ENCODE measurements at regions not wholly inside any gene's neighbourhood (a gene's known extent, or its start where the extent isn't known, plus 50 kb on each side); places are given as distances from the start of the nearest gene placed in this dataset.

- H2BK120ac ChIP-seq (ENCODE audit: low read depth, low read length) = no peak overlapping the region
- no peak overlapping the region for H3K27ac ChIP-seq (ENCODE audit: insufficient read depth, low read length)
- H2BK5ac ChIP-seq (ENCODE audit: low read depth, low read length, poor library complexity, severe bottlenecking) = no peak overlapping the region
- no peaks in the 10 kb centered on the region for H3K4me1 ChIP-seq (ENCODE audit: control insufficient read depth, insufficient read depth, low read length)
- no peak overlapping the region for H2AFZ ChIP-seq (replicated peaks; ENCODE audit: low read length, poor library complexity)
- CTCF ChIA-PET = no interaction called here
- no TSS peak for BruUV-seq (replicated peaks)
- H3K79me1 ChIP-seq (ENCODE audit: low read depth in 1 of 2, low read length in 2 of 2) = no peaks in the 10 kb centered on the region
- no peak overlapping the region for H2AK9ac ChIP-seq (replicated peaks; ENCODE audit: low read depth, low read length, poor library complexity)
- H3K9ac ChIP-seq (ENCODE audit: low read depth, low read length) = no peak overlapping the region
- ATAC-seq (ENCODE audit: low read depth) (no peak), DNase-seq (no peak)
- no peak overlapping the region for H3K56ac ChIP-seq (ENCODE audit: extremely low read depth, insufficient read depth, low read length)
- H3K36me3 ChIP-seq (ENCODE audit: control insufficient read depth, insufficient read depth, low read length) = no peaks in the 10 kb centered on the region
- no peaks in the 10 kb centered on the region for H3K9me3 ChIP-seq (ENCODE audit: control insufficient read depth, insufficient read depth, low read length)
- no peak overlapping the region for H3K4me2 ChIP-seq (ENCODE audit: low read depth, low read length)
- in situ Hi-C loops (cut with MboI; ENCODE audit: low sequenced_read_pairs) (no loop called here), dilution Hi-C loops (cut with HindIII; ENCODE audit: low sequenced_read_pairs, unreplicated experiment) (no loop called here), intact Hi-C loops (cut with micrococcal nuclease) (no loop called here)
- H4K20me1 ChIP-seq (ENCODE audit: insufficient read depth, low read length) = no peaks in the 10 kb centered on the region
- no peak overlapping the region for H2BK15ac ChIP-seq (ENCODE audit: low read depth, low read length)
- no peak overlapping the region for H3K4me3 ChIP-seq (ENCODE audit: insufficient read depth, low read depth, low read length)
- H3K4ac ChIP-seq (ENCODE audit: low read depth, low read length) = no peak overlapping the region
- H3K14ac ChIP-seq (replicated peaks; ENCODE audit: low read depth, low read length) = no peak overlapping the region
- no peak overlapping the region for H4K8ac ChIP-seq (ENCODE audit: low read depth in 2 of 2, low read length in 2 of 2)
- no peaks in the 10 kb centered on the region for H3K27me3 ChIP-seq (ENCODE audit: control insufficient read depth, insufficient read depth, low read length)
- H3K23ac ChIP-seq (ENCODE audit: low read depth, low read length) = no peak overlapping the region
- no peak overlapping the region for H2BK20ac ChIP-seq (ENCODE audit: low read depth, low read length)
- H3K18ac ChIP-seq (ENCODE audit: low read depth, low read length) = no peak overlapping the region
- no peaks in the 10 kb centered on the region for H3K9me1 ChIP-seq (ENCODE audit: insufficient read depth, low read length)
- TF ChIP-seq MAZ (IDR thresholded peaks at IDR 0.05; ENCODE audit: borderline replicate concordance, low read depth, low read length) = no peak
- TF ChIP-seq CTCF (conservative IDR thresholded peaks at IDR 0.05; ENCODE audit: low read depth, low read length) = no peak
- TF ChIP-seq RAD21 (IDR thresholded peaks at IDR 0.05; ENCODE audit: low read length) = no peak
- no peak for TF ChIP-seq NFE2L2 (IDR thresholded peaks at IDR 0.05; ENCODE audit: low read depth, low read length)
- no peak for TF ChIP-seq MXI1 (IDR thresholded peaks at IDR 0.05; ENCODE audit: borderline replicate concordance, low read depth, low read length)
- no peak for TF ChIP-seq RCOR1 (IDR thresholded peaks at IDR 0.05; ENCODE audit: insufficient replicate concordance, low read length)
- TF ChIP-seq POLR2A (IDR thresholded peaks at IDR 0.05; ENCODE audit: low read depth, low read length) = no peak
- no peak for TF ChIP-seq MAFK (IDR thresholded peaks at IDR 0.05; ENCODE audit: low read depth, low read length)
- TF ChIP-seq ELK1 (IDR thresholded peaks at IDR 0.05; ENCODE audit: borderline replicate concordance, low read depth, low read length) = no peak
- no peak for TF ChIP-seq CHD1 (IDR thresholded peaks at IDR 0.05; ENCODE audit: low read depth, low read length)
- no peak for TF ChIP-seq BHLHE40 (IDR thresholded peaks at IDR 0.05; ENCODE audit: low read depth, low read length)
- no peak for TF ChIP-seq USF2 (IDR thresholded peaks at IDR 0.05; ENCODE audit: low read depth, low read length)
- TF ChIP-seq FOS (IDR thresholded peaks at IDR 0.05; ENCODE audit: low read depth, low read length) = no peak
- no peak for TF ChIP-seq RFX5 (IDR thresholded peaks at IDR 0.05; ENCODE audit: low read depth, low read length)
- TF ChIP-seq CEBPB (IDR thresholded peaks at IDR 0.05; ENCODE audit: low read depth, low read length) = no peak
- no CpG with 5 or more reads among the region's 3 CpGs for WGBS, 2 experiments (ENCODE audit: extremely low coverage in 2 of 2, insufficient read length in 1 of 2)
- no peak overlapping the region for H4K5ac ChIP-seq (ENCODE audit: low read depth, low read length)
- POLR2A ChIA-PET (ENCODE audit: unreplicated experiment) = no interaction called here
- H2AK5ac ChIP-seq (ENCODE audit: low read depth, low read length) = no peak overlapping the region
- no peak overlapping the region for H4K91ac ChIP-seq (ENCODE audit: insufficient read depth, low read depth, low read length)
These were observed 1024.0 kb upstream of the CNTN5 start for GRCh38 chr11:97996762-97997161.

Data from IMR-90 (cell line).